HepG2 (cell line): ENCODE measurements at regions not wholly inside any gene's neighbourhood (a gene's known extent, or its start where the extent isn't known, plus 50 kb on each side); places are given as distances from the start of the nearest gene placed in this dataset.
A peak's percentile ranks its signal among the peaks of the same experiment; 100 is the strongest.

Source experiments
- ATAC-seq: fragments of 200-7000 bp; cut with Tn5 transposase; 3 replicates; pipeline ENCODE4 v1.9.1; 2020; ENCODE audit warnings: mild to moderate bottlenecking, moderate library complexity
- BruUV-seq: library from RNA; stranded (reverse); fragments of 400-500 nt; replicated peaks from 2 replicates; lab custom pipeline; 2021; lab: Mats Ljungman, UMichigan
- CTCF ChIA-PET: fragments of 300-600 bp; formaldehyde crosslinking; extraction: SDS; loops from one replicate; lab custom pipeline; 2021; ENCODE audit warnings: low total read pairs, inconsistent platforms, low intra/inter-chr PET ratio; lab: Yijun Ruan, JAX
- POLR2A ChIA-PET: fragments of 350-600 bp; sonication (Branson Sonifier 250); formaldehyde crosslinking; loops from one replicate; lab custom pipeline; 2020; ENCODE audit warnings: antibody characterized with exemption, inconsistent platforms; lab: Yijun Ruan, JAX
- DNase-seq: peaks from one replicate; pipeline ENCODE4 v3.0.0-alpha.2; 2015; ENCODE audit warnings: low spot score
- FAIRE-seq: peaks from 3 replicates; lab custom pipeline; 2011; peaks lifted over from hg19 to GRCh38; lab: Jason Lieb, UNC
- H2AFZ ChIP-seq: one replicate; pipeline ENCODE4 v1.6.1; 2011; ENCODE audit warnings: low read length, inconsistent platforms
- H3K27ac ChIP-seq: fragments of 300-600 bp; 3 replicates; pipeline ENCODE4 v1.8.0; 2011; ENCODE audit warnings: mixed run types, mild to moderate bottlenecking, mixed read lengths, low read length, inconsistent platforms; ENCODE audit not compliant: insufficient read depth; ENCODE audit errors: extremely low read length
- H3K27me3 ChIP-seq, 2 experiments: fragments of 200-600 bp in 1 of 2; 2 replicates in 1 of 2; 3 replicates in 1 of 2; pipeline versions ENCODE4 v1.6.0 to v1.8.0; 2011; ENCODE audit warnings: low read length in 2 of 2, mild to moderate bottlenecking in 2 of 2, moderate library complexity in 2 of 2, inconsistent platforms in 1 of 2; ENCODE audit not compliant: insufficient read depth in 2 of 2, control insufficient read depth in 1 of 2
- H3K36me3 ChIP-seq, 2 experiments: fragments of 200-600 bp in 1 of 2; replicated peaks in 1 of 2; 2 replicates in 1 of 2; 3 replicates in 1 of 2; pipeline versions ENCODE4 v1.5.1 to v1.8.0; 2011; ENCODE audit warnings: low read length in 2 of 2, inconsistent platforms in 1 of 2; ENCODE audit not compliant: insufficient read depth in 2 of 2, control insufficient read depth in 1 of 2
- H3K4me1 ChIP-seq: 2 replicates; pipeline ENCODE4 v1.5.1; 2012; ENCODE audit warnings: low read length, inconsistent platforms; ENCODE audit not compliant: insufficient read depth
- H3K4me2 ChIP-seq: 2 replicates; pipeline ENCODE4 v1.6.0; 2011; ENCODE audit warnings: low read depth, low read length, inconsistent platforms
- H3K4me3 ChIP-seq, 3 experiments: fragments of 200-600 bp in 1 of 3; sonication (generic), shearing (Covaris generic) in 1 of 3; replicated peaks in 1 of 3; 2 replicates each; pipeline ENCODE4 v1.5.1; 2011 to 2016; ENCODE audit warnings: low read length in 3 of 3, inconsistent platforms in 2 of 3, low read depth in 2 of 3, mild to moderate bottlenecking in 2 of 3, control low read depth in 1 of 3, mixed read lengths in 1 of 3; ENCODE audit not compliant: insufficient read depth in 1 of 3
- H3K79me2 ChIP-seq: one replicate; pipeline ENCODE4 v1.6.1; 2011; ENCODE audit warnings: low read length, inconsistent platforms; ENCODE audit not compliant: insufficient read depth
- H3K9ac ChIP-seq: 2 replicates; pipeline ENCODE4 v1.6.0; 2011; ENCODE audit warnings: mild to moderate bottlenecking, low read depth, low read length, inconsistent platforms; ENCODE audit not compliant: insufficient read depth
- H3K9me3 ChIP-seq: 2 replicates; pipeline ENCODE4 v1.5.1; 2012; ENCODE audit warnings: mild to moderate bottlenecking, low read length
- H4K20me1 ChIP-seq: 2 replicates; pipeline ENCODE4 v1.6.0; 2011; ENCODE audit warnings: inconsistent platforms, mild to moderate bottlenecking, low read length, moderate library complexity; ENCODE audit not compliant: insufficient read depth
- ARID5B ChIP-seq: IDR thresholded peaks from 2 replicates; pipeline ENCODE4 v1.4.0; 2020; ENCODE audit warnings: mild to moderate bottlenecking, missing genetic modification reagents
- CTCF ChIP-seq: sonication (generic); formaldehyde crosslinking; IDR thresholded peaks from 2 replicates; pipeline ENCODE4 v1.5.0; 2020; ENCODE audit warnings: mild to moderate bottlenecking, missing genetic modification reagents, moderate library complexity
- EEA1 ChIP-seq: sonication (generic); formaldehyde crosslinking; IDR thresholded peaks from 2 replicates; pipeline ENCODE4 v1.5.1; 2020; ENCODE audit warnings: mild to moderate bottlenecking, missing genetic modification reagents, borderline replicate concordance
- HDAC6 ChIP-seq: fragments of 200-600 bp; sonication (generic); IDR thresholded peaks from 2 replicates; pipeline ENCODE4 v1.7.0; 2017; ENCODE audit warnings: mild to moderate bottlenecking, antibody characterized with exemption, low read length, low read depth
- HMGXB4 ChIP-seq, 2 experiments: sonication (generic) in 1 of 2; formaldehyde crosslinking in 1 of 2; IDR thresholded peaks; 2 replicates each; pipeline versions ENCODE4 v1.4.0 to v1.6.1; 2018 to 2020; ENCODE audit warnings: missing genetic modification reagents in 2 of 2, borderline replicate concordance in 1 of 2, low read depth in 1 of 2, mild to moderate bottlenecking in 1 of 2, missing biosample characterization in 1 of 2
- MXI1 ChIP-seq: IDR thresholded peaks from 3 replicates; pipeline ENCODE4 v1.6.1; 2012; ENCODE audit warnings: low read depth, low read length, inconsistent platforms, borderline replicate concordance
- NFYC ChIP-seq: IDR thresholded peaks from 2 replicates; pipeline ENCODE4 v1.6.1; 2016; ENCODE audit warnings: missing genetic modification reagents, missing compliant biosample characterization
- REPIN1 ChIP-seq: sonication (generic); formaldehyde crosslinking; IDR thresholded peaks from 2 replicates; pipeline ENCODE4 v1.8.0; 2022; ENCODE audit warnings: missing genetic modification reagents, low read depth, mild to moderate bottlenecking, borderline replicate concordance
- SMC3 ChIP-seq: IDR thresholded peaks from 2 replicates; pipeline ENCODE4 v1.6.1; 2011; ENCODE audit warnings: low read length, improper control_type of control experiment
- SOX13 ChIP-seq, 3 experiments: fragments of 450-650 bp in 1 of 3; sonication (generic) in 1 of 3; formaldehyde crosslinking in 1 of 3; IDR thresholded peaks in 2 of 3; conservative IDR thresholded peaks in 1 of 3; 2 replicates each; pipeline versions ENCODE4 v1.5.0 to v1.6.1; 2016 to 2020; ENCODE audit warnings: antibody characterized with exemption in 1 of 3, mild to moderate bottlenecking in 1 of 3, missing compliant biosample characterization in 1 of 3, missing genetic modification reagents in 1 of 3, moderate library complexity in 1 of 3
- SOX6 ChIP-seq, 2 experiments: fragments of 450-650 bp in 1 of 2; sonication (generic) in 1 of 2; formaldehyde crosslinking in 1 of 2; IDR thresholded peaks; 2 replicates each; pipeline versions ENCODE4 v1.4.0 to v1.6.1; 2017 to 2020; ENCODE audit warnings: antibody characterized with exemption in 1 of 2, mild to moderate bottlenecking in 1 of 2, missing genetic modification reagents in 1 of 2
- STAG1 ChIP-seq: sonication (generic); formaldehyde crosslinking; IDR thresholded peaks from 2 replicates; pipeline ENCODE4 v1.4.0; 2020; ENCODE audit warnings: missing genetic modification reagents
- U2AF2 ChIP-seq: fragments of 200-400 bp; formaldehyde crosslinking; IDR thresholded peaks from 2 replicates; pipeline ENCODE4 v1.6.1; 2017; ENCODE audit warnings: low read depth, mild to moderate bottlenecking, low read length
- ZNF510 ChIP-seq: sonication (generic); formaldehyde crosslinking; IDR thresholded peaks from 2 replicates; pipeline ENCODE4 v1.4.0; 2020; ENCODE audit warnings: low read depth, mild to moderate bottlenecking, missing genetic modification reagents
- ZNF556 ChIP-seq: sonication (generic); formaldehyde crosslinking; IDR thresholded peaks from 2 replicates; pipeline ENCODE4 v1.4.0; 2020; ENCODE audit warnings: mild to moderate bottlenecking, missing genetic modification reagents, borderline replicate concordance
- WGBS: methylation state at CpG from one replicate; pipeline ENCODE4 v1.1.6; 2017; ENCODE audit warnings: low lambda C conversion rate; 5-methylcytosine and 5-hydroxymethylcytosine counted together
- in situ Hi-C: cut with HindIII; loops from 2 replicates; pipeline ENCODE4 v1.10.0; 2017; ENCODE audit warnings: low pct_unique_long_range_greater_than_20kb; ENCODE audit not compliant: extremely low pct_ligation_motif_present
- intact Hi-C: fragments of 100-400 bp; cut with micrococcal nuclease; formaldehyde crosslinking; loops from one replicate; pipeline ENCODE4 v1.10.0; 2022; ENCODE audit not compliant: unreplicated experiment

GRCh38 chr6:137661601-137662000 is 167.4 kb upstream of the OLIG3 start:
- CTCF ChIA-PET: interaction anchor here (1.6 kb wide), 1 partner anchor 283 kb away, joined by 4 read pairs; no protein-coding TSS in a partner anchor
- DNase-seq (peak; percentile 48), FAIRE-seq (peak; percentile 68), ATAC-seq (peak; percentile 83)
- peaks cover 54% of the 10 kb centered on the region for H3K4me1 ChIP-seq
- H3K79me2 ChIP-seq: no peaks in the 10 kb centered on the region
- H3K27me3 ChIP-seq: peaks cover 0 to 2% of the 10 kb centered on the region in 2 experiments; a peak in 2 of 5 replicates
- H3K9ac ChIP-seq: no peak overlapping the region
- no TSS peak for BruUV-seq
- in situ Hi-C loops: no loop called here
- no peaks in the 10 kb centered on the region for H3K36me3 ChIP-seq
- no peaks in the 10 kb centered on the region for H4K20me1 ChIP-seq
- no peak overlapping the region for H3K4me3 ChIP-seq
- WGBS: 37% methylated on average over 5 of the region's 5 CpGs
- H2AFZ ChIP-seq: no peak overlapping the region
- H3K27ac ChIP-seq: no peak overlapping the region
- intact Hi-C loops: loop anchor here (1.0 to 2.0 kb wide), 2 partner anchors 69 to 284 kb away; no protein-coding TSS in a partner anchor
- POLR2A ChIA-PET: no interaction called here
- no peak overlapping the region for H3K4me2 ChIP-seq
- H3K9me3 ChIP-seq: no peaks in the 10 kb centered on the region
- TF ChIP-seq HMGXB4 (CRISPR knock-in tag; IDR thresholded peaks at IDR 0.05; ENCODE audit: borderline replicate concordance in 1 of 2, low read depth in 1 of 2) (0 out of 4 replicates have a peak, but pooled peaks of 1 of the 2 experiments have one; percentile 31), STAG1 (CRISPR knock-in tag) (peak; percentile 76), HDAC6 (no peak), ZNF556 (CRISPR knock-in tag) (no peak), SOX6 (IDR thresholded peaks at IDR 0.05) (no peak), SOX6 (CRISPR knock-in tag; IDR thresholded peaks at IDR 0.05) (0 out of 2 replicates have a peak, but pooled peaks have one; percentile 31), SMC3 (peak; percentile 52; the same call in 1 of the 2 replicates), ARID5B (0 out of 2 replicates have a peak, but pooled peaks have one; percentile 14), EEA1 (CRISPR knock-in tag) (no peak), MXI1 (no peak), ZNF510 (CRISPR knock-in tag) (no peak), U2AF2 (no peak), CTCF (CRISPR knock-in tag) (peak; percentile 71), REPIN1 (CRISPR knock-in tag) (no peak), SOX13 (IDR thresholded peaks at IDR 0.05) (no peak), SOX13 (CRISPR knock-in tag; conservative IDR thresholded peaks at IDR 0.05 in 1 of 2, IDR thresholded peaks at IDR 0.05 in 1 of 2) (peak in 1 of 2 experiments; percentile 25; a peak in 1 of 4 replicates), NFYC (peak; percentile 42; the same call in 1 of the 2 replicates)
